ENCODE measurements at regions not wholly inside any gene's neighbourhood (a gene's known extent, or its start where the extent isn't known, plus 50 kb on each side); places are given as distances from the start of the nearest gene placed in this dataset.

DNA sequence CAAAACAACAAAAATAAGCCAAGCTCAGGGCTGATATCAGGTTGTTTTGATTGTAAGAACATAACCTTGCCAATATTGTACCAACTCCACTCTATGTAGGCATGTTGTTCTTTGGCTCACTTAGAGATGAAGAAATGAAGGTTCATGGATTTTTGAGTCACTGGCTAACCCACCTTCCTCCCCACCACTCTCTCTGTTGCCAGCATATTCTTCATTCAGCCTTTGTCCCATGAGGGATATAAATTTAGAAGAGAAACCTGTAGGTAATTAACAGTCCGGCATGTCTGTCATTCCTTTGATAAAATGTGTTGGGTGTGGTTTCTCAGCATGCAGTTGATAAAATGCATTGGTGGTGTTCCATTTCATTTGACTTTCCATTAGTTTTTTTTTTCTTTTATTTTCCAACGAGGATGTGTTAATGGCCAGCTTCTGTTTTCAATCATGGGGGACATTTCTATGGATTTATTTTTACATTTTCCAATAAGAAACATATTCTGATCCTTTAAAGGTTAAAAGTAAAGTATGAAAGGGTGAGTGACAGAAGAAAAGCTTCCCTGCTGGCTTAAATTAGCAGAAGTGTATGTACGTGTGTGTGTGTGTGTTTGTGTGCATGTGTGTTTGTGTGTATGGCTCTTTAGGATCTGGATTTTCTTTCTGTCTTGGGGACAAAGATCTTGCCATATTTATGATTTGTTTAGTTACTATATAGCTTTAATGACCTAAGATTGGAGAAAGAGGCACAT lies 166.2 kb upstream of the KCNJ16 start:
- DNase-seq, result no peak

DNA sequence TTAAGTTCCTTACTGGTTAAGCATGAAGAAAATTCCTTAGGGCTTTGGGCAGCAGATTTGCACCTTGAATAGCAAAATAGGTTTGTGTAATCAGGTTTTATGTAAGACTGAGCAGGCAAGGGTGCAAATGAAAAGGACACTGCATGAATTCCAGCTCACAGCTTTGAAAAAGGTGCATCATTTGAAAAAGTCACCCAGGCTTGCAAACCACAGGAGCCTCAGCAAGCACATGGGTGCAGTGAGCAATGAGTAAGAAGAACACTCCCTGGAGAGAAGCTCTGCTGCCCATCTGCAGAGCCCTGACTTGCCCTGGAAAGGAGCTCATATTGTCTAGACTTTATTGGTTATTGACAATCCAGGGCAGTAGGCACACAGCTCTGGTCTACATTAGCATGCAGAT lies 165.6 kb upstream of the KCNJ16 start:
- DNase-seq, result no peak

DNA sequence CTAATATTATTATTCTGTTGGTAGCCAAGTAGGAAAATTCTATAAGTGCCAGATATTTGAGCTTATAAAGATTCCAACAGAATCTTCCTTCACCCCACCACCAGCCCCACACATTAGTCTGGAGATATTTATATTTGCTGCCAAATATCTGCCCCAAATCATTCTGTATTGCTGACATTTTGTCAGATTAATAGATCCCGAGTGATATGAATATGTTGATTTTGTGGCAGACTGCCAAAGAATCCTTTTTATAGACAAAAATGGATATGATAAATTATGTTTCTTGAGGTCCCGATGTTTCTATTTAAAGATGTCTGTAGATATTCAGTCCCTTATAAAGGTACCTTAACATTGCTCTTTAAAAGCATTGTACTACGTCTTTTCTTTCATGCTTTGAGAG lies 162.2 kb upstream of the KCNJ16 start:
- no peak for DNase-seq

DNA sequence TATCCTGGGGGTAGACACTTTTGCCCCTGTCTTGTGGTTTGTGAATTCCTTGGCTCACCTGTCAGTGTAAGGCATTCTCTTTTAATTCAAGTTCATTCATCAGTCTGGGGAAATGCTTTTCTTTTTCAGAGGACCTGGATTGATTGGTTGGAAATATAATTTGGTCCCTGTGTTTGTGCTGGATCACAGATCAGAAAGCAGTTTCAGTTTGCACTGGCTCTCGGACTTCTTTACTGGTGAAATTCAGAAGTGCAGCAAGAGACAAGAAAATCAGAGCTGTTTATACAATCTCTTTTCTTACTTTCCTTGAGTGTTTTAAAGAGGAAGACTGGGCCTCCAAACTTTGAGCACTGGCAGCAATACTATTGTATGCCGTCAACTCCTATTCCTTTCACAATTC lies 161.8 kb upstream of the KCNJ16 start:
- no peak for DNase-seq

DNA sequence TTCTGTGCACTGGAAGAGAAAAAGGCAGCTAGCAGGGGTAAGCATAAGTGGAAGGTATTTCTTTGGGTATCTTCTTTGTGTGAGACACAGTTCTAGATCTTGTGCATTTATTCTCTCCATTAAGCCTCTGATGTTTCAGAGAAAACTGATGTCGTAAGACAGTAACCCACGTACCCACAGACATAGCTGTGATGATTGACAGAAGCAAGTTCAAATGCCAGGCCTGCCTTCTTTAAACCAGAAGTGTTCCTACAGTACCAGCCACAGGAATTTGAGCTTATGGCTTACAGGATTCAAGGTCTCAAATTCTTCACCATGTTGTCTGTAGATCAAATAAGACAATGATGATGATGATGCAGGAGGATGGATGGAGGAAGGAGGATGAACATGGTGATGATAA lies 161.4 kb upstream of the KCNJ16 start:
- DNase-seq, result no peak

DNA sequence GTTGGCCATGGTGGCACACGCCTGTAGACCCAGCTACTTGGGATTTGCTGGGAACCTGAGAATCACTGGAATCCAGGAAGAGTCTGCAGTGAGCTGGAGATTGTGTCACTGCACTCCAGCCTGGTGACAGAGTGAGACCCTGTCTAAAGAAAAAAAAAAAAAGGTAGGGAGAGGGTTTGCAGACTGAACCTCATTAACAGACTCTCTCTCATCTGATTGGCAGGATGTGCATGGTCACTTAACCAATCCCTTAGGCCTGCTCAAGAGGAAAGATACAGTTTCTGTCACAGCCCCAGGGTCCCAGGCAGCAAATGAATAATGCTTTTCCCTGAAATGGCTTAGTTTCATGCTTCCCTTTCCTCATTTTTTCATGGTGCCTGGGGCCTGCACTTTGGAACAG lies 160.5 kb upstream of the KCNJ16 start:
- DNase-seq, result no peak

DNA sequence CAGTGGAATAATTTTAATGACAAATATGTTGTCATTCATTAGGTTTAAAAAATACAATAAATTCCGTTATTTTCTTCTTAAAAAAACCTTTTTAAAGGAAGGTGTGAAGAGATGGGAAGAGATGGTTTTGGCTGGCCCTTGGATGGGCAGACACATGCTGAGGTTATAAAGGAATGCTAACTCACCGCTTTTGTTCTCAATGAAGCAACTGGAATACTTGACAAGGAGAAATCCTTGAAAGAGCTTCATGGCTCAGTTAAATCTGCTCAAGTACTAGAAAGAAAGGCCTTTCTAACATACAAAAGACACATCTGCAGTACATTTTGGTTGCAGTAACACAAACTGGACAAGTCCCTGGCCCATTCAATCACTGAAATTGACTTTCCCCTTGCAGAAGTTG lies 158.3 kb upstream of the KCNJ16 start:
- DNase-seq, result no peak

DNA sequence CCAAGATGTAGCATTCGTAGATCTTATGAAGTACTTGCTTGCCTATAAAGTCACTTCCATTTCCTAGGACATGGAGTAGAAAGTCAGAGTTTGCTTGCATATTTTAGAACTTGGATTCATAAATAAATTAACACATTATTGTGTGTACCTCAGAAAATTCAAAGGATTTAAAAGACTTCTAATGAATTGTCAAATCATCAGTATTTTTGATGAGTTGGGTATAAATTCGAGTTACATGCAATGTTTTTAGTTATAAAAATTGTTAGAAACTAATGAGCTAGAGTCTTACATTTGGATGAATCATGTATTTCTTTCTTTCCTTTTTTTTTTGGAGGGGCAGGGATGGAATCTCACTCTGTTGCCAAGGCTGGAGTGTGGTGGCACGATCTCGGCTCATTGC lies 156.9 kb upstream of the KCNJ16 start:
- no peak for DNase-seq

DNA sequence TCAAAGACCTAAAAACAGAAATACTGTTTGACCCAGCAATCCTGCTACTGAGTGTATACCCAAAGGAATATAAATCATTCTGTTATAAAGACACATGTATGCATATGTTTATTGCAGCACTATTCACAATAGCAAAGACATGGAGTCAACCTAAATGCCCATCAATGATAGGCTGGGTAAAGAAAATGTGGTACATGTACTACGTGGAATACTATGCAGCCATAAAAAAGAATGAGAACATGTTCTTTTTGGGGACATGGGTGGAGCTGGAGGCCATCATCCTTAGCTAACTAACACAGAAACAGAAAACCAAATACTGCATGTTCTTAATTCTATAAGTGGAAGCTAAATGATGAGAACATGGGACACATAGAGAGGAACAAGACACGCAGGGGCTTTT lies 155.2 kb upstream of the KCNJ16 start:
- no peak for DNase-seq

DNA sequence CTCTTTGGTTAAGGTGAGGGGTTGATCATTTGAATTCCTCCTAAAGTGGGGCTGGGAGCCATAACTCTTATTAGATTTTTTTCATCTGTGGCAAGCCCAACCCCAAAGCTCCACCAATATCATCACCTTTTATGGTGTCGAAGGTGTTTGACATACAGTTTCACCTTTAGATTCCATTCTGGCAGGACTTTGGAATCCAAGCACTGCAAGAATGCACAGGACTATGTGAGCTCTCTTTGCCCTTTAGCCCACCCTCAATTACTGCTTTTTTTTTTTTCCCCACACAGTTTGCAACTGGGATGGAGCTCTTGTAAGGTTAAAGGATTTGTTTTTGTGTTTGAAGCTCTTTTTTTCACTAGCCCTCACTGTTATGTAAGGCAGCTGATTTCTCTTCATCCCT lies 154.0 kb upstream of the KCNJ16 start:
- DNase-seq, result no peak

DNA sequence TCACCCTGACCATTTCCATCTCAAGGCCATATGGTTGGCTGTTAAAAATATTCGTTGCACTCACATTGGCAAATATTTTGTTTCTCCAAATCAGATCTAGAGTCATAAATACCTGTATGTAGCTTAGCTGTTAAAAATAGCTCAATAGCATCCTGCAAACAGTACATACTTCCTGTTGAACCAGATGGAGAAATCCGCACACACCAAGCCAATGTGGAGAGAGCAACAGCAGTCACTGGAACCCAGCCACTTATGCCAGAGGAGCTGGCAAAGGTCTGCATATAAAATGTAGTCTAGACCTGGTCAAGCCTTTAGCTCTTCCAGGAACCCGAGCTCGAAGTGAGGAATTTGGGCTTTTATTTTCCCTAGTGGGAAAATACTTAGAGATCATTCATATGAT lies 146.4 kb upstream of the KCNJ16 start:
- no peak for DNase-seq

DNA sequence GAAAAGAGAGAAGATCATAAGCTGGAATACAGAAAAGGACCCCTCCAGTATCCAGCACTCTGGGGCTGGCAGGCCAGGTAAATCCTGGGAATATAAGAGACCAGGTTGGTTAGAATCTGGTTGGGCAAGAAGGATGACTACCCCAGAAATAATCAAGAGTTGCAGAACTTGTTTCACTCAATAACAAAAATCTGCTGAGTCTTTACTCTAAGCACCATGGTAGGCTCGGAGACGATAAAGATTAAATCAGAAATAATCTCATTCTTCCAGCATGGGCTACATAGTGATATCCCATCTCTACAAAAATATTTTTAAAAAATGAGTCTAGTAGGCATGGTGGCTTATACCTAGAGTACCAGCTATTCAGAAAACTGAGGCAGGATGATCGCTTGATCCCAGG lies 138.0 kb upstream of the KCNJ16 start:
- DNase-seq, result no peak

DNA sequence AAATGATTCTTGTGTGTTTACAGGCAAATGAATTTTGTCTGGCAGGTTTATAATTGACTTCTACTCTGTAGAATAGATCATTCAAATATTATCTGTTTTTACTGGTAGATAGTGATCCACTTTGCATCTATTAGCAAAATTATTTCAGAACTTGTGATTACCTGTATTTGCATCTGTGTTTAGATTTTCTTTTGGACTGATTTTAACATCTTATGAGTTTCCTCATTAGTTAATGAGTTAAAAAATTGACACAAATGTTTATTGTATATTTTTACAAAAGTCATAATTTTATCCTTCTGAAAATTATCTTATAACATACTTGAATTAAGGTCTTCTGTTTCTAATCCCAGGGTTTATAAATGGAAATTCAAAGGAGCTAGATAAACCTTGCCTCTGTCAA lies 132.0 kb upstream of the KCNJ16 start:
- no peak for DNase-seq

DNA sequence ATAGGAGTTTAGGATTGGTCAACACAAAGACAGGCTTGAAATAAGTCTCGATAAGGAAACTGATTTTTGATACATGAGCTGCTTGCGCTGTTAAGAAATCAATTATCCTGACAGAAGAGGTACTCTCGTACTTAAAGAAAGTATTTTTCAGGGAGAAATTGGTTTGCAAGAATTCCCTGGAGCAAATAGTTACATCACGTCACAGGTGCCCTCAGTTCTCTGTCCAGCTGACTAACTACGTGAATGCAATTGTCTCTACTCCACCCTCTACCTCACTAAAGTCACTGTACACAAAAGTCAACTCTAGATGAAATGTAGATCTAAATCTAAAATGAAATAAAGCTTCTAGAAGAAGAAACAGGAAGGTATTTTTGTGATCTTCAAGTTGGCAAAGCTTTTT lies 130.6 kb upstream of the KCNJ16 start:
- no peak for DNase-seq

DNA sequence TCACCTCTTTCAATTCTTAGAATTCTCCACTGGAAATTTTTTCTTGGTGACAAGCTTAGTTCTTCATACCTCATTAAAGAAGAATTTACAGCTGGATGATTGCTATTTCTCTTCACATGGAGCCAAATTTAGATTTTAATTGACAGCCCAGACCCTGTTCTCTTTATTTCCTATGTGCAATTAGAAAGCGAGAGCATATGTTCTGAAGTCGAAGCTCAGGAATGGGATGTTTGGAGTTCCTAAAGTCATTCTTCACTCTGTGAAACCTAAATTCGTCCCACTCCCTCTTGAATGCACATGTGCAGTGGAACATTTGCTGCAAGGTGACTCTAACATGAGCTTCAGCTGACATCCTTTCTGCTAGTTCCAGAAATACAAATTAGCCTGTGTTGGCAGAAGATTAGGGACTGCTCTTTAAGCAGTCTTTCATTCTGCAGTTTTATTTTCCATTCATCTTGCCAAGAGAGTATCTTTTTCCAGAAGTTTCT lies 129.3 kb upstream of the KCNJ16 start:
- DNase-seq, result no peak

DNA sequence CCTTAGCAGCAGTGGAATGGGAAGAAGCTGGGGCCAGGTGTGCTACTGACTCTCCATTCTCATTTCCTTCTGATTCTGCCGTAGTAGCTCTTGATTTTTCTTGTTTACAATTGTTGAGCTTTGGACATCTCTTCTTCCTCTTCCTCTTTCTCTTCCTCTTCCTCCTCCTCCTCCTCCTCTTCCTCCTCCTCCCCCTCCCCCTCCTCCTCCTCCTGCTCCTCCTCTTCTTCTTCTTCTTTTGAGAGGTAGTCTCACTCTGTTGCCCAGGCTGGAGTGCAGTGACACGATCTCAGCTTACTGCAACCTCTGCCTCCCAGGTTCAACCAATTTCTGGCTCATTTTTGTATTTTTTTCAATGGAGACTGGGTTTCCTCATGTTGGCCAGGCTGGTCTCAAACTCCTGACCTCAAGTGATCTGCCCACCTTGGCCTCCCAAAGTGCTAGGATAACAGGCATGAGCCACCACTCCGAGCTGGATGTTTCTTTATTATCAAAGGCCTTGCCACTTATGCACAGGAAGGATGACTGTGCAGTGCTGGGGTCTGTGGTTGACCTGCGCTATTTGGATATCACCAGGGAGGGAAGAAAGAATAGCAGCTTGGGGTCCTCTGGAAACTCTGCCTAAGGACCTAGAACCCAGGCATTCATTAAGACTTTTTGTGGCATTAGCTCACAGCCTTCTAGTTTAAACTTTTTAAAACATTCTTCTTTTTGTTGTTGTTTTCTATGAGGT lies 127.8 kb upstream of the KCNJ16 start:
- no peak for DNase-seq

DNA sequence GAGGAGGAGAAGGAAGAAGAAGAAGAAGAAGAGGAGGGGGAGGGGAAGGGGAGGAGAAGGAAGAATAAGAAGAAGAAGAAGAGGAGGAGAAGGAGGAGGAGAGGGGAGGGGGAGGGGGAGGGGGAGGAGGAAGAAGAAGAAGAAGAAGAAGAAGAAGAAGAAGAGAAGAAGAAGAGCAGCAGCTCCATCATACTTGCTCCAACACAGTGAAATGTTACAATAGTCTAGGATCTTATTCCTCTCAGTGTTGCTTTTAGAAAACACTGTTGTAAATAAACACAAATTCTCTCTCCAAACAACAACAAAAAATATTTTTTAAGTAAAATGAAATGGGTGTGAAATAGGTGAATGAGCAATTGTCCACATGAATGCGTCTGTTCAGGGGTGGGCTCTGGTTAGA lies 126.6 kb upstream of the KCNJ16 start:
- no peak for DNase-seq

DNA sequence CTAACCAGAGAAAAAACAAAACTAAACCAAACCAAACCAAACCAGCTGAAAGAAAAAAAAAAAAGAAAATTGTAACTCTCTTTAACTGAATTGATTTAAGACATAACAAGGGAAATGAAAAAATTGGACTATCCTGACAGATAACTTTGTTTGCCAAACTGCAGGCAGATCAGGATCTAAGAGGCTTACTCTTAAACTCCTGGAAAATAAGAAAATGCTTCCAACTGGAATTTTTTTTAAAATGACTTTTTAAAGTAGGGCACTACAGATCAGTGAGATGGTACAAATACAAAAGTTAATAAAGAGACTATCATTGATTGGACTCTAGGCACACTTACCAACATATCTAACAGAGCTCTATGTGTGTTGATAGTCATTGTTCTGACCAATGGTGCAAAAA lies 125.5 kb upstream of the KCNJ16 start:
- DNase-seq, result no peak

DNA sequence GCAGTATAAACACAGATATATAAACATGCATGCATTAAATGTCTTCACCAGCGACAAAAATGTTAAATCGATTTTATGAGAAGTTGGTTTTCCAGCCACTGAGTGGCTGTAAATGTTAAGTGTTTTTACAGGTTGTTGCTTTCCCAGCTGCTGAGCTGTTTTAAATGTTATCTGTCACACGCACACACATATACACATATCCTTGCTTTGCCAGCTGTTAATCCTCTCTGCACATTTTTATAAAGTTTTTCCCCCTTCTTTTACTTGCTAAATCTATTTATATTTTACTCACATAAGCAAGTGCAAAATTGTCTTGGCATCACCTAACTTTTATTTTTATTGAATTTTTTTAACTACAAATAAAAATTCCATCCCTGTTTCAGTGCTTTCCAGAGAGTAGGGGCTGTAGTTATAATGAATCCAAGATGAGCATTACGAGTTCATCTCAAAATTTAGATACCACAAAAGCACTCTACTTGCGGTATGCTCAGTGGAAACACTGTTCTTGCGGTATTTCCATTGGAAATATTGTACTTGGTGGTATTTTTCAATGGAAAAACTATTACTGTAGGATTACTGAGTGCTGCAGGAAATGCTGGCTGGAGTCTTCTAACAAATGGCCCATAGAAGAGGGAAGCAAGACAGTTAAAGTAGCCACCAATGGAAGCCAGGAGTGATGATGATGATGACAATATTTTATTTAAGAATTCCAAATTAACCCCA lies 124.9 kb upstream of the KCNJ16 start:
- no peak for DNase-seq

DNA sequence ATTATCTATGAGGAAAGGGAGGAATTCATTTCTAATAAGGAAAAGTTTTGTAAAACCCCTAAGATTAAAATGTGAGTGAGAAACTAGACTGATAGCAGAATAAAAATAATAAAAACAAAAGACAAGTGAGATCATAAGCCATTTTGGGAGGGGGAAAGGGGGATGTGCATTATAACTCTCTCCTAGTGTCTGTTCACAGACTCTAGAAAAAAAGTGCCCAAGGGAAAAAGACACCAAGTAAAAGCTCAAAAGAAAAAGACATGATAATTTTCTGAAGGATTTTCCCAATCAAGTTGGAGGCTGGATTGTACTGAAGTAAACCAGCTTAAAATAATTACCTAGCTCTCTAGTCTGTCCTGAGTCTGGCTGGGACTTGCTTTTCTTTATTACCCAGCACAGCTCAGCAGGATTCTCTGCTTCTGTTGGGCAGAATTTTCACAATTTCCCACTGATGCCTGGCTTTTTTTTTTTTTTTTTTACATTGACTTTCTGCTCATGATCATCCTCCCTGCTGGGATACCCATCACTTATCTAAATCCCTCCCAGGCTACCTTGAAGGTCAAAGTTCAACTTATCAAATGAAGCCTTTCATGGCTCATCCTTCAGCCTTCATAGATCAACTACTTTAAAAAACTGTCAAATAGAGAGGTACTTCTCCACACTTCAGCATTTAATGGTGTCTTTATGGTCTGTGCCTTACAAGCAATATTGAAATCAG lies 124.2 kb upstream of the KCNJ16 start:
- no peak for DNase-seq

DNA sequence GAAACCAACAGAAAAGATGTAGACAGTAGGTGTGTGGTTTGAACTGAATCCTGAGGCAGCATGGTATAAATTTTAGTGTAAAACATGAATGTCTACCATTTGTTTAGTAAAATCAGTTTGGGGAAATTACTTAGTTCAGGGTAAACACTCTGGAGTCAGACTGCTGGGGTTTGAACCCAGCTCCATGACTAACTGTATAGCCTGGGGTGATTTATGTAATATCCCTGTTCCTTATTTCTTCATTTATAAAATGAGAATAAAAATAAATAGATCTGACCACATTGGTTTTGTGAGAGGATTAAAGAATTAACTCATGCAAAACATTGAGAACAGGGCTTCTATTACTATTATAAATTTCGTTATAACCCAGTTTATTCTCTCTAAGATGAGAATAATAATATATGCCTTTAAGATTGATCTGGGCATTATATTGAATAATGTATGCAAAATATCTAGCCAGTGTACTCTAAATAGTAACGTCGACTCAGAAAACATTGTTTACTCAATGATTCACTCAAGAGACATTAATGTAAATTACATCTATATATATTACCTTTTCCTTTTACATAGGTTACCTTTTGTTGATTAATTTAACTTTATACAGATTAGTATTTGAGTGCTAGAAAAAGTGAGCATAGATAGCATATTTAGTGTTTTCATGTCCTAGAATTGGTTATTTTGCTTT lies 120.6 kb upstream of the KCNJ16 start:
- no peak for DNase-seq

DNA sequence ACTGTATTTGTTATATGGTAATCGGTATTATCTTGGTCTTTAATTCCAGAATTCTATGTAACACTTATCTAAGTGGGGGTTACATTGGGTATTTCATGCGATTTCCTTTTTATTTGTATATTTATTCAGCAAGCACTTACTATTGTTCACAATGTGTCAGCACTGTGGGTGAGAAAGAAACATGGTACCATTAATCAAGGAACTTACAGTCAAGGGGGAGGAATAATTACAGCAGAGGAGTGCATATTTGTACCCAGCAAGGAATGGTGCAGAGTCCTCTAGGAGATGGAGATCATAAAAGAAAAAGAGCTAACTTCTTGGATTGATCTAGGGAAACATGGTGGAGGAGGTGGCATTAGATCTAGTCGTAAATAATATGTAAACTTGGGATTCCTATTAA lies 117.0 kb upstream of the KCNJ16 start:
- DNase-seq, result no peak

DNA sequence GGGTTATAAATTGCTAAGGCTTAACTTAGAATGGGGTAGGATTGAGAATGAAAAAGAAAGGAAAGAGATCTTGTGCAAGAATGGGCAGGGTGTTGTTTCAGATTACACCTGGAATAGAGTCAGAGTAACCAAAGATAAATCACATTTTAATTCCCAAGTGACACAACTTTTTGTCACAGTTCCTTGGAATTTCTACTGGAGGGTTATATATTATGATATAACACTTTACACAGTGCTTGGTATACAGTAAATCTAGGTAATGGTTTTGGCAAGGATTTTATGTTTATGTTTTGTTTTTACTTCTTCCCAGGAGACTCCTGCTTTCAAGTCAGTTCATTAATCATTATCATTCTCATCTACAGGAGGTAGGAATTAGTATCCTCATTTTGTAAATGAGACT lies 115.7 kb upstream of the KCNJ16 start:
- DNase-seq, result no peak
